Sigmoid colon (tissue), 4 donors: ENCODE measurements at regions not wholly inside any gene's neighbourhood (a gene's known extent, or its start where the extent isn't known, plus 50 kb on each side); places are given as distances from the start of the nearest gene placed in this dataset.

ENCODE experiments used
- EP300 ChIP-seq, 4 donors: sonication (generic); formaldehyde crosslinking; IDR thresholded peaks; one replicate each; pipeline ENCODE4 v1.6.1; 2017; ENCODE audit warnings: antibody characterized with exemption in 4 of 4
- POLR2A ChIP-seq, 2 donors: fragments of 450-650 bp; IDR thresholded peaks; one replicate each; pipeline ENCODE4 v1.6.1; 2016; ENCODE audit warnings: antibody characterized with exemption in 2 of 2, mild to moderate bottlenecking in 2 of 2, moderate library complexity in 2 of 2
- POLR2AphosphoS5 ChIP-seq, 4 donors: sonication (generic); formaldehyde crosslinking; IDR thresholded peaks; one replicate each; pipeline ENCODE4 v1.6.1; 2017; ENCODE audit warnings: antibody characterized with exemption in 4 of 4
- TF ChIP-seq, protein P1 (sequence below), 4 experiments: fragments of 450-650 bp in 3 of 4; fragments of 200-600 bp in 1 of 4; IDR thresholded peaks; one replicate each; pipeline ENCODE4 v1.5.1; 2016 to 2019; ENCODE audit warnings: antibody characterized with exemption in 4 of 4, mild to moderate bottlenecking in 3 of 4, moderate library complexity in 2 of 4

DNA sequence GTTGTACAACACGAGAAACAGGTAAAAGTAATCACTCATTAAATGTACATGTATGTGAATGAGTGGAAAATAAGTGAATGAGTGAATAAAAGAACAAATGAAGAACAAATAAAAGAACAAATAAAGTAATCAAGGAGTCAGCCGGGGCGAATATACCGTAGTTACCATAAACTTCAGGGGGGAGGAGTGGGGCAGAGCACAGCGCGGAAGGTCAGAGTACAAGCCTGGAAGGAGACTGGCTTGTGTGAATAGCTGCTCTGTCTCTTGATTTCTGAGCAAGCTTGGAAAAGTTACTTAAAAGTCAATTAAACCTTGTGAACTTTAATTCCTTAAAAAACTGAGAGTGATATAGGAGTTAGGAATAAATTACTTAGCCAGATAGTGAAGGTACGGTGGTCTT lies 466.5 kb upstream of the CNTN4 start:
- TF ChIP-seq, protein P1, sequence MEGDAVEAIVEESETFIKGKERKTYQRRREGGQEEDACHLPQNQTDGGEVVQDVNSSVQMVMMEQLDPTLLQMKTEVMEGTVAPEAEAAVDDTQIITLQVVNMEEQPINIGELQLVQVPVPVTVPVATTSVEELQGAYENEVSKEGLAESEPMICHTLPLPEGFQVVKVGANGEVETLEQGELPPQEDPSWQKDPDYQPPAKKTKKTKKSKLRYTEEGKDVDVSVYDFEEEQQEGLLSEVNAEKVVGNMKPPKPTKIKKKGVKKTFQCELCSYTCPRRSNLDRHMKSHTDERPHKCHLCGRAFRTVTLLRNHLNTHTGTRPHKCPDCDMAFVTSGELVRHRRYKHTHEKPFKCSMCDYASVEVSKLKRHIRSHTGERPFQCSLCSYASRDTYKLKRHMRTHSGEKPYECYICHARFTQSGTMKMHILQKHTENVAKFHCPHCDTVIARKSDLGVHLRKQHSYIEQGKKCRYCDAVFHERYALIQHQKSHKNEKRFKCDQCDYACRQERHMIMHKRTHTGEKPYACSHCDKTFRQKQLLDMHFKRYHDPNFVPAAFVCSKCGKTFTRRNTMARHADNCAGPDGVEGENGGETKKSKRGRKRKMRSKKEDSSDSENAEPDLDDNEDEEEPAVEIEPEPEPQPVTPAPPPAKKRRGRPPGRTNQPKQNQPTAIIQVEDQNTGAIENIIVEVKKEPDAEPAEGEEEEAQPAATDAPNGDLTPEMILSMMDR (IDR thresholded peaks at IDR 0.05) = no peak
- TF ChIP-seq EP300 (IDR thresholded peaks at IDR 0.05) (no peak), POLR2A (IDR thresholded peaks at IDR 0.05) (no peak), POLR2AphosphoS5 (IDR thresholded peaks at IDR 0.05) (no peak)
